Prostate gland (tissue), 2 donors: ENCODE measurements at regions not wholly inside any gene's neighbourhood (a gene's known extent, or its start where the extent isn't known, plus 50 kb on each side); places are given as distances from the start of the nearest gene placed in this dataset.

Experiments
- DNase-seq: peaks from one replicate; pipeline ENCODE4 v3.0.0-alpha.2; 2019; ENCODE audit warnings: low spot score
- H3K27ac ChIP-seq, 2 donors: fragments of 200-600 bp; sonication (generic); 2 replicates each; pipeline ENCODE4 v1.5.1; 2017 to 2019
- H3K27me3 ChIP-seq: fragments of 200-600 bp; sonication (generic); replicated peaks from 2 replicates; pipeline ENCODE4 v1.5.1; 2019; ENCODE audit not compliant: insufficient read depth
- H3K36me3 ChIP-seq, 2 donors: fragments of 200-600 bp; sonication (generic); 1 replicate in 1 of 2; 2 replicates in 1 of 2; pipeline versions ENCODE4 v1.5.1 to v1.8.1; 2017 to 2019
- H3K4me1 ChIP-seq: fragments of 200-600 bp; sonication (generic); replicated peaks from 2 replicates; pipeline ENCODE4 v1.5.1; 2019
- H3K4me3 ChIP-seq, 2 donors: fragments of 200-600 bp; sonication (generic); 2 replicates each; pipeline ENCODE4 v1.5.1; 2017 to 2019
- H3K9me3 ChIP-seq: fragments of 200-600 bp; sonication (generic); 2 replicates; pipeline ENCODE4 v1.5.1; 2017
- POLR2A ChIP-seq: fragments of 450-650 bp; IDR thresholded peaks from one replicate; pipeline ENCODE4 v1.6.1; 2016; ENCODE audit warnings: antibody characterized with exemption, mild to moderate bottlenecking
- POLR2AphosphoS5 ChIP-seq: sonication (generic); formaldehyde crosslinking; IDR thresholded peaks from one replicate; pipeline ENCODE4 v1.6.1; 2017; ENCODE audit warnings: antibody characterized with exemption
- WGBS: methylation state at CpG from one replicate; pipeline ENCODE4 v1.1.5; 2018; 5-methylcytosine and 5-hydroxymethylcytosine counted together
- intact Hi-C: fragments of 100-400 bp; cut with DNase I; formaldehyde crosslinking; loops from one replicate; pipeline ENCODE4 v1.14.2; 2022
- TF ChIP-seq, protein P1 (sequence below), 4 experiments: fragments of 200-600 bp in 2 of 4; fragments of 450-650 bp in 2 of 4; sonication (generic) in 2 of 4; IDR thresholded peaks; 1 replicate in 3 of 4; 2 replicates in 1 of 4; pipeline ENCODE4 v1.5.1; 2016 to 2019; ENCODE audit warnings: antibody characterized with exemption in 4 of 4, mild to moderate bottlenecking in 2 of 4, moderate library complexity in 2 of 4

DNA sequence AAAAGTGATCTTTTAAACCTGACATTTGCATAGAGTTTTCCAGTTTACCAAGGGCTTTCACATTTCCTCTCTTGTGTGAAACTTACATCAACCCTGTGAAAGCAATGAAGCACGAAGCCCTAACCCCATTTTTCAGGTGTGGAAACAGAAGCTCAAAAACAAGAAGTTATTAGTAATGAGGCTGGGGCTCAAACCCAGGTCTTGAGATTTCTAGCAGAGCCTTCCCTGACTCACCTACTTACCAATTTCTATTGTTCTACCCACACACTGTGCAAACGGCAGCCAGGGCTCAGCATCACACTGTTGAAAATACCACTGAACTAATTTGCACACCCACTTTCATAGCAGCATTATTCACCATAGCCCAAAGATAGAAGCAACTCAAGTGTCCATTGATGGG, 117.8 kb upstream of the IGF1R start:
- WGBS, result 77% methylated on average over 2 of the region's 2 CpGs
- H3K9me3 ChIP-seq, result no peaks in the 10 kb centered on the region
- no peaks in the 10 kb centered on the region for H3K27me3 ChIP-seq
- no peaks in the 10 kb centered on the region for H3K36me3 ChIP-seq
- intact Hi-C loops, result no loop called here
- no peak overlapping the region for H3K4me3 ChIP-seq
- DNase-seq, result no peak
- H3K4me1 ChIP-seq, result no peaks in the 10 kb centered on the region
- TF ChIP-seq, protein P1, sequence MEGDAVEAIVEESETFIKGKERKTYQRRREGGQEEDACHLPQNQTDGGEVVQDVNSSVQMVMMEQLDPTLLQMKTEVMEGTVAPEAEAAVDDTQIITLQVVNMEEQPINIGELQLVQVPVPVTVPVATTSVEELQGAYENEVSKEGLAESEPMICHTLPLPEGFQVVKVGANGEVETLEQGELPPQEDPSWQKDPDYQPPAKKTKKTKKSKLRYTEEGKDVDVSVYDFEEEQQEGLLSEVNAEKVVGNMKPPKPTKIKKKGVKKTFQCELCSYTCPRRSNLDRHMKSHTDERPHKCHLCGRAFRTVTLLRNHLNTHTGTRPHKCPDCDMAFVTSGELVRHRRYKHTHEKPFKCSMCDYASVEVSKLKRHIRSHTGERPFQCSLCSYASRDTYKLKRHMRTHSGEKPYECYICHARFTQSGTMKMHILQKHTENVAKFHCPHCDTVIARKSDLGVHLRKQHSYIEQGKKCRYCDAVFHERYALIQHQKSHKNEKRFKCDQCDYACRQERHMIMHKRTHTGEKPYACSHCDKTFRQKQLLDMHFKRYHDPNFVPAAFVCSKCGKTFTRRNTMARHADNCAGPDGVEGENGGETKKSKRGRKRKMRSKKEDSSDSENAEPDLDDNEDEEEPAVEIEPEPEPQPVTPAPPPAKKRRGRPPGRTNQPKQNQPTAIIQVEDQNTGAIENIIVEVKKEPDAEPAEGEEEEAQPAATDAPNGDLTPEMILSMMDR (IDR thresholded peaks at IDR 0.05), result no peak
- TF ChIP-seq POLR2AphosphoS5 (no peak), POLR2A (no peak)
- H3K27ac ChIP-seq, result no peak overlapping the region

DNA sequence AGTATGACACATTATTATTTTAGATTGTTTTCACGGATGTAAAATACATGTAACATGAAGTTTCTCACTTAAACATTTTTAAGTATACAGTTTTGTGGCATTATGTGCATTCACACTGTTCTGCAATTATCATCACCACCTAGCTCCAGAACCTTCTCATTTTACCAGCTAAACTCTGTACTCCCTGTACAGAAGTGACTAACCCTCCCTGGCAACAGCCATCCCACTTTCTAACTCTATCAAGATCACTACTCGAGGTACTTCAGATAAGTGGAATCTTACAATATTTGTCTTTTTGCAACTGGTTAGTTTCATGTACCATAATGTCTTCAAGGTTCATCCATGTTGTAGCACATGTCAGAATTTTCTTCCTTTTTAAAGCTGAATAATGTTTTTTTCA, 116.3 kb upstream of the IGF1R start:
- no peaks in the 10 kb centered on the region for H3K36me3 ChIP-seq
- no peak for DNase-seq
- WGBS, result 82% methylated on average over 2 of the region's 2 CpGs
- H3K4me3 ChIP-seq, result no peak overlapping the region
- intact Hi-C loops, result no loop called here
- no peak overlapping the region for H3K27ac ChIP-seq
- H3K27me3 ChIP-seq, result no peaks in the 10 kb centered on the region
- no peaks in the 10 kb centered on the region for H3K9me3 ChIP-seq
- TF ChIP-seq POLR2A (no peak), POLR2AphosphoS5 (no peak)
- TF ChIP-seq, protein P1 (IDR thresholded peaks at IDR 0.05), result no peak
- no peaks in the 10 kb centered on the region for H3K4me1 ChIP-seq

DNA sequence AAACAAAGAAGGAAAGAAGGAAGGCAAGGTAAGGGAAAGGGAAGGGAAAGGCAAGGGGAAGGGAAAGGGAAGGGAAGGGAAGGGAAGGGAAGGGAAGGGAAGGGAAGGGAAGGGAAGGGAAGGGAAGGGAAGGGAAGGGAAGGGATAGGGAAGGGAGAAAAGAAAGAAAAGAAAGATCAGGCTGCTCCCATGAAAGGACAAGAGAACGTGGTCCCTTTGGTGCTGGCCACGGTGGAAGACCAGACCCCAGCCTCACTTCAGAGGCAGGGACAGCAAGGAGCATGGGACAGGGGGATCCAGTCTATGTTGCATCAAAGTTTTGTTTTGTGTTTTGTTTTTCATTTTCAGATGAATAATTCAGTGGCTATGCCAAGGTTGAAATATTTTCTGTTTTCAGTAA, 111.4 kb upstream of the IGF1R start:
- Histone ChIP-seq H3K4me1 (no peaks in the 10 kb centered on the region), H3K36me3 (no peaks in the 10 kb centered on the region), H3K27me3 (no peaks in the 10 kb centered on the region), H3K4me3 (no peak overlapping the region), H3K9me3 (no peaks in the 10 kb centered on the region), H3K27ac (no peak overlapping the region)
- TF ChIP-seq, protein P1 (IDR thresholded peaks at IDR 0.05), result no peak
- TF ChIP-seq POLR2AphosphoS5, result no peak
- no peak for TF ChIP-seq POLR2A
- 89% methylated on average over 2 of the region's 2 CpGs for WGBS
- intact Hi-C loops, result no loop called here
- no peak for DNase-seq

- H3K27me3 ChIP-seq, result no peaks in the 10 kb centered on the region
- H3K4me3 ChIP-seq, result no peak overlapping the region
- TF ChIP-seq POLR2AphosphoS5, result peak; percentile 38
- no peak for TF ChIP-seq POLR2A
- H3K4me1 ChIP-seq, result no peaks in the 10 kb centered on the region
- no peaks in the 10 kb centered on the region for H3K9me3 ChIP-seq
- H3K27ac ChIP-seq, result no peak overlapping the region
- no peaks in the 10 kb centered on the region for H3K36me3 ChIP-seq
- intact Hi-C loops, result no loop called here
- WGBS, result 38% methylated on average over 8 of the region's 8 CpGs
- peak; percentile 39 for DNase-seq
Measured at GRCh38 chr15:98537516-98538060, 110.8 kb upstream of the IGF1R start.

- no peak for DNase-seq
- H3K4me3 ChIP-seq, result no peak overlapping the region
- no peaks in the 10 kb centered on the region for H3K36me3 ChIP-seq
- H3K27ac ChIP-seq, result no peak overlapping the region
- no peaks in the 10 kb centered on the region for H3K4me1 ChIP-seq
- H3K9me3 ChIP-seq, result no peaks in the 10 kb centered on the region
- TF ChIP-seq, protein P1 (IDR thresholded peaks at IDR 0.05), result no peak
- TF ChIP-seq POLR2AphosphoS5, result no peak
- 88% methylated on average over 14 of the region's 14 CpGs for WGBS
- no peaks in the 10 kb centered on the region for H3K27me3 ChIP-seq
- intact Hi-C loops, result no loop called here
Measured at GRCh38 chr15:98541519-98541918, 106.8 kb upstream of the IGF1R start.
